HG03460 (cell line): ENCODE measurements at regions not wholly inside any gene's neighbourhood (a gene's known extent, or its start where the extent isn't known, plus 50 kb on each side); places are given as distances from the start of the nearest gene placed in this dataset.

Experiments
- ATAC-seq: cut with Tn5 transposase; IDR thresholded peaks from one replicate; pipeline ENCODE4 v1.9.1; 2021; ENCODE audit not compliant: unreplicated experiment

- no peak for ATAC-seq
Observed at GRCh38 chr1:98482611-98483010, 178.9 kb upstream of the SNX7 start.

DNA sequence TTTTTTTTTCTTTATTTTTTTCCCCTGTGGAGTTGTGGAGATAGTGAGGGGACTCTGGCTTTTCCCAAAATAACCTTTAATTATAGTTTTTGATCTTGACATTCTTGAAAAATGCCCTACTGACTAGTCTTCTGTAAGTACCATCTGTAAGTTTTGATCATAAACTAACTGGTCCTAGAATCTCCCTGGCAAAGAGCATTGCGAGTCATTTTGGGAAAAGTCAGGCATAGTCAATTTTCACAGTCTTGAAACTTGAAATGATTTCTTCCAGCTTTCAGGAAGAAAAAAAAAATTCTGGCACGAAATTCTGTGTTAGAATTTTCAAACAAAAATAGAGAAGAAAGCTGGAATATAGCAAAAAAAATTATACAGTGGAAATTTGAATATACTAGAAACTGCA is 181.2 kb upstream of the SNX7 start:
- no peak for ATAC-seq

- no peak for ATAC-seq
Observed at GRCh38 chr1:98478121-98478520, 183.4 kb upstream of the SNX7 start.

- ATAC-seq = no peak
Observed at GRCh38 chr1:98472878-98473277, 188.6 kb upstream of the SNX7 start.

DNA sequence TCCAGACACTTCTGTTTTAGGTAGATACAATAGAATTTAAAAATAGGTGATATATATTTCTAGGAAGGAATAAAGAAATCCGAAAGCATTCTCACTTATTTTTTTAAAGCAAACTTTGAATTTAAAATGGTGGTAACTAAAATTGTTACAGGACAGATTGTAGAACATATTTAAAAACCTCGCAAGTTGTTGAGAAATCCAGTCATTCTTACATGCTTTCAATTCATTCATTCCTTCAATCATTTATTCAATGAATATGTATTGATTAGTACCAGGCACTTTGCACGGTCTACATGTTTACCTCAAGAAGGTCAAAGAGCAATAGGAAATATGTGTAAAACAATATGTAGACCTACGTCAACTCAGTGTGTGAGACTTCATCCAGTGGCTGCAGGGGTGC is 189.9 kb upstream of the SNX7 start:
- ATAC-seq = no peak

- ATAC-seq = no peak
Observed at GRCh38 chr1:98468111-98468717, 193.3 kb upstream of the SNX7 start.

- no peak for ATAC-seq
Observed at GRCh38 chr1:98467586-98467985, 193.9 kb upstream of the SNX7 start.

GRCh38 chr1:98467122-98467521 is 194.4 kb upstream of the SNX7 start:
- ATAC-seq = no peak

DNA sequence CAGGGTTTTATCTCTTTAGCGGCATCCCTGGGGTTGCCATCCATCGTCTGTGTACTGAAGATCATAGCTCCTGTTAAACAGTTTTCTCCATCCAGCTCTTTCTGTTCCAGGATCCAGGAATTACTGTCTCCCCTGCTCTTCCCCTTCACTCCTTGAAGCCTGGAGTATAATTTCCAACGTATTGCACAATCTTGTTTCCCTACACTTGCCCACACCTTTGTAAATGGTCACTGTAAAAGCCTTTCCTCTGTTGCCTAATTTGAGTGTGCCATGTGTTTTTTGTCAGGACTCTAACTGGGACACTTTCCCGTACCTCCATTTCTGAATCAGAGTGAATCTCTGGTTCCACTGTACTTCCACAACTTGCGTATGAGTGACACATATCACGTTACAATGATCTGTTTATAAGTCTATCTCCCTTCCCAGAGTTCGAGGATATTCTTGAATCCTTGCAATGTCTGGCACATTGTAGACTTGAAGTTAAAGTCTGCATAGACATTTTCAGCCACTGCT is 199.6 kb upstream of the SNX7 start:
- no peak for ATAC-seq

GRCh38 chr1:98460136-98460535 is 201.4 kb upstream of the SNX7 start:
- ATAC-seq = no peak

DNA sequence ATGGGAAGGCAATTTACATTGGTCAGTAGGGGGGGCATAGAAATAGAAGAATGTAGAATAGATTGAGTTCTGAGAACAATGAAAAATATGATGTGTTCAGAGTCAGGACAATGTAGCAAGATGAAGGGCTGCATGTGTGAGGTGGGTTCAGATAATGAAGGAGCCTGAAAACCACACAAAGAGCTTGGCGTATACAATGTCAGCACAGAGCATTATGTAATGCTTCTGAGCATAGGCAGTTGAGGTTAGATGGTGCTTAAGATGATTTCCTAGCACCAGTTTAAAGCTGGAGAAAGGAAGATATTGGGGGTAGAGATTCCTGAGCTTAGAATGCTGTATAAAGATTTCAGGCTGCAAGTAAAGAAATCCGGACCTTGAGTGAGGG is 202.0 kb upstream of the SNX7 start:
- no peak for ATAC-seq

DNA sequence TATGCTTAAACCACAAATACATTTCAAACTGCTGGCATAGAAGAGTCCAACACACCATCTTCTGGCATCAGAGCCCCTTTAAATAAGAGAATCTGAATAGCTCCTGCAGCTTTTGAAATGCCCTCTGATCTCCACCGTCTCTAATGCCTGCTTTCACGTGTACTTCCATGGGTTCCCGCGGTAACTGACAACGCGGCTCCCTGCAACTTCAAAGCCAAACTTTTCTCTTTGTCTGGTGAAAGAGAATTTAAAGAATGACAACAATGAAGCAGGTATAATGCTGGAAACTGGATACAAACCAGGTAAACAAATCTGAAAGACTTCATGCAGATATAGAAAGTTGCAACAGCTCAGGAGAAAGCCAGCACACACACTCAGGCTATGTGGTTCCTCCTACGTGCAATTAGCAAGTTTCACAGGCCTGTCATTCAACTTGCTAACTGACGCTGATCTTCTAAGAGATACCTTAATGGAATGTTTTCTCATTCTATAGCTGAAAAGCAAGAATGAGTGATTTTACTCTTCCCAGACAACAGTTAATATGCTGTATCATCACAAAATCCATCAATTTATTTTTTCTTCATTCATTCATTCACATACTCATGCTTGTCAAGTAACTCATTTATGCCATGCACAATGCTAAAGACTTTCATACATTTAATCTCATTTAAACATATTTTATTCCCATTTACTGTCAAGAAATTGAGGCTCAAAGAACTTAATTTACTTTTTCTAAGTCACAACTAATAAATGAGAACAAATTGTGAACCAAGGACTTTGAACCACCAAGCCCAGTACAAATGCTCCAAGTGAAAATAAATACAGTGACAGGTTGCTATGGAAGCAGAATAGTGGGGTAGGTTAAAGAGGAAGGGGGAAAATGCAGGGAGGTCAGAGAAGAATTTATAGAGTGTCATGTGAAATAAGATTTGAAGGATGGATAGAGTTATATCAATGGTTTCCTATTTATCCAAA is 202.7 kb upstream of the SNX7 start:
- ATAC-seq = no peak

DNA sequence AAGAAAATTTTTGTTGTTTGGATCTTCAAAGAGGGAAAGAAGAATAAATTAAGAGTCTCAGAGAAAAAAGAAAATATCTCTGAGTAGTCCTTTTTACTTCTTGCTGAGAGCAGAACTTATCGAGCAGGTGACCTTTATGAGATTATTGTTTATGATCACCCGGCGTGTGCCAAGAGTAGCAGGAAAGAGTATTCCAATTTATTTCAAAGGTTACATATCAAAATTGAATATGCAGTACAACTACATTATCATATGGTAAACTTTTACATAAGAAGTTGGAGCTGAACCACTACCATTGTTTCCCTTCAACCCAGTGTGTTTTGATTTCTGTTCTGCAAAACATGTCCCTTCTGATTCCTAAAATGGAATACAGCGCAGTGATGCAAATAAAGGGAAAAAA is 204.3 kb upstream of the SNX7 start:
- ATAC-seq = no peak

GRCh38 chr1:98454666-98455065 is 206.9 kb upstream of the SNX7 start:
- no peak for ATAC-seq

- ATAC-seq = no peak
Observed at GRCh38 chr1:98453066-98453465, 208.5 kb upstream of the SNX7 start.

DNA sequence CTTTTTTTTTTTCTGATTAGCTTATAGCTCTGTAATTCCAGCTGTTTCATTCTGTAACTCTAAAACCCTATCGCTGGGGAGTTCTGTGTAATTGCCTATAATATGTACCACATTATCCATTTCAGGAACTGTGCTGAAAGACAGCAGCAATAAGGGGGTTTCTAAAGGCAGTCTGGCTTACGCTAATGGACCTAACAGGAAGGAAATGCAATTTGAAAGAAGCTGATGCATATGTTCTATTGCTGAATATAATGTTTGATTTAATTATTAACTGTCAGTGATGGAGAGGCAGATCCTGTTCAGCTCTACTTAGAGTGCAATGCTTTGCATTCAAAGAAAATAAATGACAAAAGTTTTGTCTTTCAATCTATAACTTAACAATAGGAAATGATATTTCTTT is 209.4 kb upstream of the SNX7 start:
- ATAC-seq = peak; percentile 74

- no peak for ATAC-seq
Observed at GRCh38 chr1:98441281-98441680, 220.2 kb upstream of the SNX7 start.

DNA sequence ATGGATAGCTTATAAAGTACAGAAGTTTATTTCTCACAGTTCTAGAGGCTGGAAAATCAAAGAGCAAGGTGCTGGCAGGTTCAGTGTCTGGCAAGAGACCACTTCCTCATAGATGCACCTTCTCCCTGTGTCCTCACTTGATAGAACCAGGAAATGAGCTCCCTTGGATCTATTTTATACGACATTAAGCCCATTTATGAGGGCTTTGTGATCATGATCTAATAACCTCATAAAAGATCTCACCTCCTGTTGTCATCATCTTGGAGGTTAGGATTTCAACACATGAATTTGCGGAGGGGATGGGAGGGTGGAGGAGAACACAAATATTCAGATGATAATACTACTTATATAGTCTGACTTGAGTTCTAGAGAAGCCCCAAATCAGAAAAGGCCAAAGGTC is 222.1 kb upstream of the SNX7 start:
- ATAC-seq = no peak

GRCh38 chr1:98437540-98437939 is 224.0 kb upstream of the SNX7 start:
- ATAC-seq = no peak

GRCh38 chr1:98437011-98437410 is 224.5 kb upstream of the SNX7 start:
- ATAC-seq = no peak

- no peak for ATAC-seq
Observed at GRCh38 chr1:98429965-98430443, 231.5 kb upstream of the SNX7 start.

DNA sequence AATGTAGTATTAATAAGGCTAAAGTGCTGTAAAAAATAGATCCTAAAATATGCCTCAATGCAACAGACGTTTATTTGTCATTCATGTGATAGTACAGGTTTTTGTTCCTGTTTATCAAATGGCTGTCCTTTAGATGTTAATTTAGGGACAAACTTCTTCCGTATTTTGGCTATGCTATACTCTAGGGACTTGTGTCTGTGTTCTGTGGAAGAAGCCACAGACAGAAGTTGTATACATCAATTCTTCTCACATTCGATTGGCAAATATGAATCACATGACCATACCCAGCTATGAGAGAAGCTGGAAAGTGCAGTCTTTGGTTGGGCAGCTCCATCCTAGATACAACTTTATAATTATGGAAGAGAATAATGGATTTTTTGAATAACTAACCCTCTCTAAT is 232.7 kb upstream of the SNX7 start:
- no peak for ATAC-seq
